Spleen (tissue), 7 donors: ENCODE measurements at regions not wholly inside any gene's neighbourhood (a gene's known extent, or its start where the extent isn't known, plus 50 kb on each side); places are given as distances from the start of the nearest gene placed in this dataset.

ENCODE experiments used
- CTCF ChIP-seq, 11 experiments: fragments of 200-600 bp in 7 of 11; fragments of 450-650 bp in 4 of 11; sonication (generic) in 4 of 11; IDR thresholded peaks in 8 of 11; conservative IDR thresholded peaks in 3 of 11; 1 replicate in 7 of 11; 2 replicates in 4 of 11; pipeline versions ENCODE4 v1.4.0 to v1.8.0; 2016 to 2021; ENCODE audit warnings: antibody characterized with exemption in 11 of 11, inconsistent platforms in 4 of 11, mild to moderate bottlenecking in 1 of 11
- POLR2A ChIP-seq, 3 donors: fragments of 450-650 bp; IDR thresholded peaks; one replicate each; pipeline ENCODE4 v1.5.1; 2017; ENCODE audit warnings: antibody characterized with exemption in 3 of 3, mild to moderate bottlenecking in 1 of 3
- POLR2AphosphoS5 ChIP-seq, 3 donors: sonication (generic); formaldehyde crosslinking; IDR thresholded peaks; one replicate each; pipeline ENCODE4 v1.5.1; 2017; ENCODE audit warnings: antibody characterized with exemption in 3 of 3
- donor health status: DM: no; HTN: no; CAD: no; lungs with moderate emphysema.
- donor health status: DM: no; HTN: no; CAD: no.
- donor health status: DM: no; HTN: no; CAD: no.

GRCh38 chr7:9835199-9835598 lies 1138.5 kb upstream of the PHF14 start:
- no peak for TF ChIP-seq CTCF (IDR thresholded peaks at IDR 0.05 in 8 of 11, conservative IDR thresholded peaks at IDR 0.05 in 3 of 11)
- no peak for TF ChIP-seq POLR2A (IDR thresholded peaks at IDR 0.05)
- TF ChIP-seq POLR2AphosphoS5 (IDR thresholded peaks at IDR 0.05): no peak
